Breast epithelium (tissue), 3 donors: ENCODE measurements at regions not wholly inside any gene's neighbourhood (a gene's known extent, or its start where the extent isn't known, plus 50 kb on each side); places are given as distances from the start of the nearest gene placed in this dataset.

Source experiments
- POLR2A ChIP-seq: fragments of 450-650 bp; IDR thresholded peaks from one replicate; pipeline ENCODE4 v1.6.1; 2016; ENCODE audit warnings: antibody characterized with exemption, mild to moderate bottlenecking, moderate library complexity
- POLR2AphosphoS5 ChIP-seq, 3 donors: sonication (generic); formaldehyde crosslinking; IDR thresholded peaks; one replicate each; pipeline ENCODE4 v1.6.1; 2017; ENCODE audit warnings: antibody characterized with exemption in 3 of 3

DNA sequence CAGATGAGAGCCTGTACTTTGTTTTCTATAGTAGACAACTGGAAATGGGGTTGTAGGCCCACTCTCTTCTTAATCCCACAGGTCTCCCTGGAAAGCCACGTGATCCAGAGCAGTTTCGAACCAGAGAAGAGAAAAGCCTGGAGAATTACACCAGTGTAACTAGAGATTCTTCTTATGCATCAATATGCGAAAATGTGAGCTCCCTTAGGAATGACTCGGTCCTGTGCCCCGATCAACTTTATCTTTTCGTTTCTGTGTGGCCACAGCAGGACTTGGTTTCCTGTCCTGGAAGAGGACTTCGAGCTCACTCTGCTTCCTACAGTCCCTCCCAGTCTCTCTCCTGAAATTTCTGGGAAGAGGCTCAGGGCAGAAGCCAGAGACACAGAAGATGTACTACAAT is 73.8 kb upstream of the TPM1 start:
- TF ChIP-seq POLR2A (no peak), POLR2AphosphoS5 (IDR thresholded peaks at IDR 0.05) (no peak)
